GM12878 (cell line): ENCODE measurements at regions not wholly inside any gene's neighbourhood (a gene's known extent, or its start where the extent isn't known, plus 50 kb on each side); places are given as distances from the start of the nearest gene placed in this dataset.

Experiments used
- ATAC-seq: fragments of 200-7000 bp; cut with Tn5 transposase; 3 replicates; pipeline ENCODE4 v1.9.1; 2020; ENCODE audit warnings: mild to moderate bottlenecking, moderate library complexity
- BruUV-seq: library from RNA; stranded (reverse); fragments of 400-500 nt; replicated peaks from 2 replicates; lab custom pipeline; 2021; lab: Mats Ljungman, UMichigan
- CTCF ChIA-PET: fragments of 300-600 bp; sonication (Branson Sonifier 250); formaldehyde crosslinking; extraction: SDS; loops from one replicate; lab custom pipeline; 2021; ENCODE audit warnings: inconsistent platforms; lab: Yijun Ruan, JAX
- POLR2A ChIA-PET: fragments of 350-600 bp; formaldehyde crosslinking; extraction: SDS; loops from one replicate; lab custom pipeline; 2021; ENCODE audit warnings: inconsistent platforms; lab: Charles Lee
- RAD21 ChIA-PET: fragments of 300-600 bp; sonication (Branson Sonifier 250); formaldehyde crosslinking; loops from one replicate; lab custom pipeline; 2023; ENCODE audit warnings: antibody characterized with exemption; ENCODE audit not compliant: unreplicated experiment; lab: Charles Lee
- SMC1A ChIA-PET: fragments of 300-600 bp; sonication (Branson Sonifier 250); formaldehyde crosslinking; loops from one replicate; lab custom pipeline; 2023; ENCODE audit not compliant: unreplicated experiment, uncharacterized antibody; lab: Charles Lee
- DNase-seq: peaks from one replicate; pipeline ENCODE4 v3.0.0-alpha.2; 2011; ENCODE audit warnings: low read depth, low spot score
- FAIRE-seq: peaks from 3 replicates; lab custom pipeline; 2011; peaks lifted over from hg19 to GRCh38; lab: Jason Lieb, UNC
- H2AFZ ChIP-seq: 2 replicates; pipeline ENCODE4 v1.6.0; 2011; ENCODE audit warnings: low read depth, low read length, control low read depth; ENCODE audit not compliant: control insufficient read depth
- H3K27ac ChIP-seq: 2 replicates; pipeline ENCODE4 v1.5.1; 2011; ENCODE audit warnings: control low read depth; ENCODE audit not compliant: control insufficient read depth, insufficient read depth
- H3K27me3 ChIP-seq, 2 experiments: replicated peaks in 1 of 2; 2 replicates each; pipeline versions ENCODE4 v1.6.0 to v1.6.1; 2011; ENCODE audit warnings: low read length in 1 of 2; ENCODE audit not compliant: control insufficient read depth in 2 of 2, insufficient read depth in 2 of 2
- H3K36me3 ChIP-seq, 2 experiments: 2 replicates each; pipeline ENCODE4 v1.5.1; 2011; ENCODE audit warnings: low read length in 1 of 2; ENCODE audit not compliant: control insufficient read depth in 2 of 2, insufficient read depth in 2 of 2
- H3K4me1 ChIP-seq: 2 replicates; pipeline ENCODE4 v1.6.1; 2011; ENCODE audit warnings: mild to moderate bottlenecking, low read length, moderate library complexity, mixed read lengths; ENCODE audit not compliant: control insufficient read depth, insufficient read depth
- H3K4me2 ChIP-seq: 2 replicates; pipeline ENCODE4 v1.6.0; 2011; ENCODE audit warnings: control low read depth; ENCODE audit not compliant: control insufficient read depth, insufficient read depth
- H3K4me3 ChIP-seq: fragments of 200-600 bp; sonication (generic); 2 replicates; pipeline ENCODE4 v1.5.1; 2016
- H3K79me2 ChIP-seq: 2 replicates; pipeline ENCODE4 v1.6.0; 2011; ENCODE audit warnings: low read length; ENCODE audit not compliant: control insufficient read depth, insufficient read depth
- H3K9ac ChIP-seq: 2 replicates; pipeline ENCODE4 v1.8.0; 2011; ENCODE audit warnings: low read length, control low read depth, mixed read lengths; ENCODE audit not compliant: control insufficient read depth, insufficient read depth
- H3K9me3 ChIP-seq: replicated peaks from 3 replicates; pipeline ENCODE4 v1.5.1; 2011; ENCODE audit warnings: mild to moderate bottlenecking, low read length; ENCODE audit not compliant: control insufficient read depth, insufficient read depth
- H4K20me1 ChIP-seq: 2 replicates; pipeline ENCODE4 v1.6.0; 2011; ENCODE audit not compliant: control insufficient read depth, insufficient read depth
- BACH1 ChIP-seq: fragments of 450-650 bp; IDR thresholded peaks from 2 replicates; pipeline ENCODE4 v1.6.1; 2017; ENCODE audit warnings: mild to moderate bottlenecking, borderline replicate concordance
- CEBPB ChIP-seq, 2 experiments: fragments of 150-350 bp in 1 of 2; IDR thresholded peaks; 2 replicates each; pipeline ENCODE4 v1.6.1; 2012 to 2014; ENCODE audit warnings: low read depth in 2 of 2, low read length in 2 of 2, borderline replicate concordance in 1 of 2, inconsistent platforms in 1 of 2
- CREB1 ChIP-seq: IDR thresholded peaks from 2 replicates; pipeline ENCODE4 v1.6.1; 2012; ENCODE audit warnings: low read depth, mild to moderate bottlenecking, inconsistent platforms
- GABPA ChIP-seq: IDR thresholded peaks from 2 replicates; pipeline ENCODE4 v1.6.1; 2014; ENCODE audit warnings: antibody characterized with exemption, low read depth, mild to moderate bottlenecking, inconsistent platforms
- KDM1A ChIP-seq: fragments of 200-600 bp; sonication (generic); IDR thresholded peaks from 2 replicates; pipeline ENCODE4 v1.6.1; 2016; ENCODE audit warnings: borderline replicate concordance
- MTA3 ChIP-seq: IDR thresholded peaks from 2 replicates; pipeline ENCODE4 v1.6.1; 2012; ENCODE audit warnings: low read length, inconsistent platforms, borderline replicate concordance
- MXI1 ChIP-seq: fragments of 150-350 bp; IDR thresholded peaks from 2 replicates; pipeline ENCODE4 v1.6.1; 2011; ENCODE audit warnings: low read depth, mild to moderate bottlenecking, inconsistent platforms, low read length, improper control_type of control experiment
- MYC ChIP-seq: IDR thresholded peaks from 2 replicates; pipeline ENCODE4 v1.6.1; 2011; ENCODE audit warnings: mild to moderate bottlenecking, low read length, moderate library complexity, inconsistent platforms; ENCODE audit not compliant: insufficient read depth, insufficient replicate concordance, insufficient read length, severe bottlenecking
- PML ChIP-seq: IDR thresholded peaks from 2 replicates; pipeline ENCODE4 v1.6.1; 2012; ENCODE audit warnings: low read length, inconsistent platforms
- POLR2A ChIP-seq: IDR thresholded peaks from 2 replicates; pipeline ENCODE4 v1.6.1; 2011; ENCODE audit warnings: low read depth, mild to moderate bottlenecking, low read length
- POLR2AphosphoS2 ChIP-seq: IDR thresholded peaks from 2 replicates; pipeline ENCODE4 v1.6.1; 2011; ENCODE audit warnings: low read depth, mild to moderate bottlenecking, low read length, improper control_type of control experiment, moderate library complexity
- RCOR1 ChIP-seq: conservative IDR thresholded peaks from 2 replicates; pipeline ENCODE4 v1.6.1; 2012; ENCODE audit warnings: low read depth, low read length, improper control_type of control experiment
- SMAD1 ChIP-seq: fragments of 450-650 bp; IDR thresholded peaks from 2 replicates; pipeline ENCODE4 v1.6.1; 2018; ENCODE audit warnings: mild to moderate bottlenecking, low read depth; ENCODE audit not compliant: partially characterized antibody
- TAF1 ChIP-seq: IDR thresholded peaks from 2 replicates; pipeline ENCODE4 v1.6.1; 2011; ENCODE audit warnings: mild to moderate bottlenecking, low read depth, low read length, borderline replicate concordance
- YY1 ChIP-seq: IDR thresholded peaks from 2 replicates; pipeline ENCODE4 v1.6.1; 2011; ENCODE audit warnings: low read depth, mild to moderate bottlenecking, low read length
- WGBS: methylation state at CpG from one replicate; pipeline ENCODE4 v1.1.6; 2016; ENCODE audit warnings: low lambda C conversion rate; ENCODE audit not compliant: insufficient replicate concordance, insufficient coverage; ENCODE audit errors: missing lambda C conversion rate; 5-methylcytosine and 5-hydroxymethylcytosine counted together
- in situ Hi-C: fragments of 300-500 bp; cut with MboI; formaldehyde crosslinking; loops from 9 replicates; pipeline ENCODE4 v1.14.3; 2018; ENCODE audit warnings: mixed read lengths
- intact Hi-C: fragments of 100-400 bp; cut with micrococcal nuclease; formaldehyde crosslinking; loops from one replicate; pipeline ENCODE4 v1.14.2; 2022; ENCODE audit not compliant: unreplicated experiment
- TF ChIP-seq, protein P1 (sequence below): fragments of 450-650 bp; IDR thresholded peaks from 2 replicates; pipeline ENCODE4 v1.6.1; 2017; ENCODE audit warnings: low read depth, mild to moderate bottlenecking, moderate library complexity
- TF ChIP-seq, protein P2 (sequence below): fragments of 450-650 bp; IDR thresholded peaks from 2 replicates; pipeline ENCODE4 v1.6.1; 2016; ENCODE audit warnings: mild to moderate bottlenecking, moderate library complexity, borderline replicate concordance
- TF ChIP-seq, protein P3 (sequence below): IDR thresholded peaks from 2 replicates; pipeline ENCODE4 v1.6.1; 2011; ENCODE audit warnings: borderline replicate concordance, low read depth, mild to moderate bottlenecking, moderate library complexity, mixed read lengths, low read length; ENCODE audit not compliant: insufficient read depth; ENCODE audit errors: extremely low read length

DNA sequence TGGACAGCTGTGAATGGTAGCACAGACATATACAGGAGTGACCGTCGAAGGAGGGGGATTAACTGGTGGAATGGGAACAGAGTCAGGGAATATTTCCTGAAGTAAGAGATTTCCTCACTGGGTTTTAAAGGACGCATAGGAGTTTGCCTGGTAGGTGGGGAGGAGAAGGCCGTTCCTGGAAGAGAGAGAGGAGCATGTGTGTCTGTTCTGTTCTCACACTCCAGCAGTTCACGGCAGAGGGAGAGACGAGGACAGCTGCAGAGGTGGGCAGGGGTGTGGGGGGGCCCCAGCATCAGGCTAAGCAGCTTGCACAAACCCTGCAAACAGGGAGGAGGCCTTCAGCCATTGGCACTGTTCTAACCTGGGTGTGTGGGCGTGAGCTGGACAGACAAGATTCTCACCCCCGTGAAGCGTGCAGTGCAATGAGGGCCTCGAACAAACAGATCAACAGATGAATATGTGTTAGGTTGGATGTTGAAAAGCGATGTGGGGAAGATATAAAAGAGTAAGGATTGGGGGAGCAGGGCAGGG is 85.3 kb upstream of the GSE1 start:
- no peak overlapping the region for H3K9ac ChIP-seq
- H2AFZ ChIP-seq, result no peak overlapping the region
- no peaks in the 10 kb centered on the region for H3K9me3 ChIP-seq
- no peak for ATAC-seq
- intact Hi-C loops, result no loop called here
- RAD21 ChIA-PET, result interaction anchor here (0.6 to 1.3 kb wide), 2 partner anchors 15 to 83 kb away, joined by 3 read pairs; no protein-coding TSS in a partner anchor
- no peak overlapping the region for H3K27ac ChIP-seq
- SMC1A ChIA-PET, result interaction anchor here (1.0 kb wide), 1 partner anchor 81 kb away, joined by 4 read pairs; no protein-coding TSS in a partner anchor
- no TSS peak for BruUV-seq
- POLR2A ChIA-PET, result no interaction called here
- no peaks in the 10 kb centered on the region for H3K4me1 ChIP-seq
- TF ChIP-seq KDM1A (no peak), MXI1 (no peak), GABPA (no peak), CEBPB (IDR thresholded peaks at IDR 0.05; ENCODE audit: borderline replicate concordance in 1 of 2, low read depth in 2 of 2, low read length in 2 of 2) (no peak), POLR2AphosphoS2 (no peak), POLR2A (no peak), TAF1 (no peak), YY1 (no peak), BACH1 (no peak), SMAD1 (no peak), MYC (no peak), RCOR1 (no peak), PML (no peak), CREB1 (no peak), MTA3 (no peak)
- TF ChIP-seq, protein P1, sequence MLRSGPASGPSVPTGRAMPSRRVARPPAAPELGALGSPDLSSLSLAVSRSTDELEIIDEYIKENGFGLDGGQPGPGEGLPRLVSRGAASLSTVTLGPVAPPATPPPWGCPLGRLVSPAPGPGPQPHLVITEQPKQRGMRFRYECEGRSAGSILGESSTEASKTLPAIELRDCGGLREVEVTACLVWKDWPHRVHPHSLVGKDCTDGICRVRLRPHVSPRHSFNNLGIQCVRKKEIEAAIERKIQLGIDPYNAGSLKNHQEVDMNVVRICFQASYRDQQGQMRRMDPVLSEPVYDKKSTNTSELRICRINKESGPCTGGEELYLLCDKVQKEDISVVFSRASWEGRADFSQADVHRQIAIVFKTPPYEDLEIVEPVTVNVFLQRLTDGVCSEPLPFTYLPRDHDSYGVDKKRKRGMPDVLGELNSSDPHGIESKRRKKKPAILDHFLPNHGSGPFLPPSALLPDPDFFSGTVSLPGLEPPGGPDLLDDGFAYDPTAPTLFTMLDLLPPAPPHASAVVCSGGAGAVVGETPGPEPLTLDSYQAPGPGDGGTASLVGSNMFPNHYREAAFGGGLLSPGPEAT, result no peak
- TF ChIP-seq, protein P2, sequence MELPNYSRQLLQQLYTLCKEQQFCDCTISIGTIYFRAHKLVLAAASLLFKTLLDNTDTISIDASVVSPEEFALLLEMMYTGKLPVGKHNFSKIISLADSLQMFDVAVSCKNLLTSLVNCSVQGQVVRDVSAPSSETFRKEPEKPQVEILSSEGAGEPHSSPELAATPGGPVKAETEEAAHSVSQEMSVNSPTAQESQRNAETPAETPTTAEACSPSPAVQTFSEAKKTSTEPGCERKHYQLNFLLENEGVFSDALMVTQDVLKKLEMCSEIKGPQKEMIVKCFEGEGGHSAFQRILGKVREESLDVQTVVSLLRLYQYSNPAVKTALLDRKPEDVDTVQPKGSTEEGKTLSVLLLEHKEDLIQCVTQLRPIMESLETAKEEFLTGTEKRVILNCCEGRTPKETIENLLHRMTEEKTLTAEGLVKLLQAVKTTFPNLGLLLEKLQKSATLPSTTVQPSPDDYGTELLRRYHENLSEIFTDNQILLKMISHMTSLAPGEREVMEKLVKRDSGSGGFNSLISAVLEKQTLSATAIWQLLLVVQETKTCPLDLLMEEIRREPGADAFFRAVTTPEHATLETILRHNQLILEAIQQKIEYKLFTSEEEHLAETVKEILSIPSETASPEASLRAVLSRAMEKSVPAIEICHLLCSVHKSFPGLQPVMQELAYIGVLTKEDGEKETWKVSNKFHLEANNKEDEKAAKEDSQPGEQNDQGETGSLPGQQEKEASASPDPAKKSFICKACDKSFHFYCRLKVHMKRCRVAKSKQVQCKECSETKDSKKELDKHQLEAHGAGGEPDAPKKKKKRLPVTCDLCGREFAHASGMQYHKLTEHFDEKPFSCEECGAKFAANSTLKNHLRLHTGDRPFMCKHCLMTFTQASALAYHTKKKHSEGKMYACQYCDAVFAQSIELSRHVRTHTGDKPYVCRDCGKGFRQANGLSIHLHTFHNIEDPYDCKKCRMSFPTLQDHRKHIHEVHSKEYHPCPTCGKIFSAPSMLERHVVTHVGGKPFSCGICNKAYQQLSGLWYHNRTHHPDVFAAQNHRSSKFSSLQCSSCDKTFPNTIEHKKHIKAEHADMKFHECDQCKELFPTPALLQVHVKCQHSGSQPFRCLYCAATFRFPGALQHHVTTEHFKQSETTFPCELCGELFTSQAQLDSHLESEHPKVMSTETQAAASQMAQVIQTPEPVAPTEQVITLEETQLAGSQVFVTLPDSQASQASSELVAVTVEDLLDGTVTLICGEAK, result no peak
- TF ChIP-seq, protein P3, sequence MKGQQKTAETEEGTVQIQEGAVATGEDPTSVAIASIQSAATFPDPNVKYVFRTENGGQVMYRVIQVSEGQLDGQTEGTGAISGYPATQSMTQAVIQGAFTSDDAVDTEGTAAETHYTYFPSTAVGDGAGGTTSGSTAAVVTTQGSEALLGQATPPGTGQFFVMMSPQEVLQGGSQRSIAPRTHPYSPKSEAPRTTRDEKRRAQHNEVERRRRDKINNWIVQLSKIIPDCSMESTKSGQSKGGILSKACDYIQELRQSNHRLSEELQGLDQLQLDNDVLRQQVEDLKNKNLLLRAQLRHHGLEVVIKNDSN, result no peak
- in situ Hi-C loops, result no loop called here
- H4K20me1 ChIP-seq, result no peaks in the 10 kb centered on the region; the same call in 1 of the 2 replicates
- H3K79me2 ChIP-seq, result no peaks in the 10 kb centered on the region
- no peak overlapping the region for H3K4me3 ChIP-seq
- no peak for FAIRE-seq
- H3K4me2 ChIP-seq, result no peak overlapping the region
- no peaks in the 10 kb centered on the region for H3K36me3 ChIP-seq
- WGBS, result 25% methylated on average over 11 of the region's 11 CpGs
- no peaks in the 10 kb centered on the region; a peak in 1 of 4 replicates for H3K27me3 ChIP-seq
- no peak for DNase-seq
- CTCF ChIA-PET, result interaction anchor here (0.7 to 3.8 kb wide), 6 partner anchors 12 to 88 kb away, joined by 3 to 29 read pairs (median 10); no protein-coding TSS in a partner anchor
